ENCODE measurements at regions not wholly inside any gene's neighbourhood (a gene's known extent, or its start where the extent isn't known, plus 50 kb on each side); places are given as distances from the start of the nearest gene placed in this dataset.

DNA sequence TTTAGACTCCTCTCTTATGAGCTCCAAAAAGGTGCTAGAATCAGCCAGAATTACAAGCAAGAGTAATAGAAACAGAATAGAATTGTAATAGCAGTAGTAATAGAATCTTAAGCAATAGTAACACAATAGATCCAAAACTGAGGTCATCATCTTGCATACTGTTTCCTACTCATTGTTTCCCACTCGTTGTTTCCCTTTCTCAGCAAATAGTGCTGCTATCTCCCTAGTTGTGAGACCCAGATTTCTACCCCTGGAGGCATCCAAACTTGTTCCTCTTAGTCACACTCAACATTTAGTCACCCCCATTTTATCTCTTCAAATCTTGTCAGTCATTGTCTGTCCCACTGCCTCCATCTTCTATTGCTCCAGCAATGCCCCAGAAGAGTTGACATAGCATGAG lies 356.9 kb upstream of the MARCKS start:
- TF ChIP-seq, protein P1, sequence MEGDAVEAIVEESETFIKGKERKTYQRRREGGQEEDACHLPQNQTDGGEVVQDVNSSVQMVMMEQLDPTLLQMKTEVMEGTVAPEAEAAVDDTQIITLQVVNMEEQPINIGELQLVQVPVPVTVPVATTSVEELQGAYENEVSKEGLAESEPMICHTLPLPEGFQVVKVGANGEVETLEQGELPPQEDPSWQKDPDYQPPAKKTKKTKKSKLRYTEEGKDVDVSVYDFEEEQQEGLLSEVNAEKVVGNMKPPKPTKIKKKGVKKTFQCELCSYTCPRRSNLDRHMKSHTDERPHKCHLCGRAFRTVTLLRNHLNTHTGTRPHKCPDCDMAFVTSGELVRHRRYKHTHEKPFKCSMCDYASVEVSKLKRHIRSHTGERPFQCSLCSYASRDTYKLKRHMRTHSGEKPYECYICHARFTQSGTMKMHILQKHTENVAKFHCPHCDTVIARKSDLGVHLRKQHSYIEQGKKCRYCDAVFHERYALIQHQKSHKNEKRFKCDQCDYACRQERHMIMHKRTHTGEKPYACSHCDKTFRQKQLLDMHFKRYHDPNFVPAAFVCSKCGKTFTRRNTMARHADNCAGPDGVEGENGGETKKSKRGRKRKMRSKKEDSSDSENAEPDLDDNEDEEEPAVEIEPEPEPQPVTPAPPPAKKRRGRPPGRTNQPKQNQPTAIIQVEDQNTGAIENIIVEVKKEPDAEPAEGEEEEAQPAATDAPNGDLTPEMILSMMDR (IDR thresholded peaks at IDR 0.05): no peak
- TF ChIP-seq POLR2AphosphoS5 (IDR thresholded peaks at IDR 0.05; ENCODE audit: low read depth, low read length): no peak
- TF ChIP-seq, protein P2, sequence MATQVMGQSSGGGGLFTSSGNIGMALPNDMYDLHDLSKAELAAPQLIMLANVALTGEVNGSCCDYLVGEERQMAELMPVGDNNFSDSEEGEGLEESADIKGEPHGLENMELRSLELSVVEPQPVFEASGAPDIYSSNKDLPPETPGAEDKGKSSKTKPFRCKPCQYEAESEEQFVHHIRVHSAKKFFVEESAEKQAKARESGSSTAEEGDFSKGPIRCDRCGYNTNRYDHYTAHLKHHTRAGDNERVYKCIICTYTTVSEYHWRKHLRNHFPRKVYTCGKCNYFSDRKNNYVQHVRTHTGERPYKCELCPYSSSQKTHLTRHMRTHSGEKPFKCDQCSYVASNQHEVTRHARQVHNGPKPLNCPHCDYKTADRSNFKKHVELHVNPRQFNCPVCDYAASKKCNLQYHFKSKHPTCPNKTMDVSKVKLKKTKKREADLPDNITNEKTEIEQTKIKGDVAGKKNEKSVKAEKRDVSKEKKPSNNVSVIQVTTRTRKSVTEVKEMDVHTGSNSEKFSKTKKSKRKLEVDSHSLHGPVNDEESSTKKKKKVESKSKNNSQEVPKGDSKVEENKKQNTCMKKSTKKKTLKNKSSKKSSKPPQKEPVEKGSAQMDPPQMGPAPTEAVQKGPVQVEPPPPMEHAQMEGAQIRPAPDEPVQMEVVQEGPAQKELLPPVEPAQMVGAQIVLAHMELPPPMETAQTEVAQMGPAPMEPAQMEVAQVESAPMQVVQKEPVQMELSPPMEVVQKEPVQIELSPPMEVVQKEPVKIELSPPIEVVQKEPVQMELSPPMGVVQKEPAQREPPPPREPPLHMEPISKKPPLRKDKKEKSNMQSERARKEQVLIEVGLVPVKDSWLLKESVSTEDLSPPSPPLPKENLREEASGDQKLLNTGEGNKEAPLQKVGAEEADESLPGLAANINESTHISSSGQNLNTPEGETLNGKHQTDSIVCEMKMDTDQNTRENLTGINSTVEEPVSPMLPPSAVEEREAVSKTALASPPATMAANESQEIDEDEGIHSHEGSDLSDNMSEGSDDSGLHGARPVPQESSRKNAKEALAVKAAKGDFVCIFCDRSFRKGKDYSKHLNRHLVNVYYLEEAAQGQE (IDR thresholded peaks at IDR 0.05; ENCODE audit: insufficient read depth in 1 of 2, low read depth in 2 of 2, low read length in 1 of 2): no peak
- TF ChIP-seq SIN3A (IDR thresholded peaks at IDR 0.05; ENCODE audit: borderline replicate concordance, insufficient read depth, low read depth, low read length): no peak
- TF ChIP-seq TCF7L2 (IDR thresholded peaks at IDR 0.05; ENCODE audit: low read depth, low read length): no peak
